Neural progenitor cell (in vitro differentiated cells): ENCODE measurements at regions not wholly inside any gene's neighbourhood (a gene's known extent, or its start where the extent isn't known, plus 50 kb on each side); places are given as distances from the start of the nearest gene placed in this dataset.

ENCODE experiments used
- DNase-seq: peaks from one replicate; pipeline ENCODE4 v3.0.0-alpha.2; 2016; ENCODE audit warnings: low spot score
- H2AFZ ChIP-seq: fragments of 200-600 bp; sonication (generic); replicated peaks from 2 replicates; pipeline ENCODE4 v1.6.1; 2016; ENCODE audit warnings: antibody characterized with exemption
- H3F3A ChIP-seq: fragments of 200-600 bp; sonication (generic); 2 replicates; pipeline ENCODE4 v1.6.1; 2016; ENCODE audit warnings: antibody characterized with exemption, low read depth
- H3K27ac ChIP-seq: fragments of 200-600 bp; sonication (generic); 2 replicates; pipeline ENCODE4 v1.5.1; 2016; ENCODE audit warnings: mild to moderate bottlenecking
- H3K27me3 ChIP-seq: fragments of 200-600 bp; sonication (generic); 2 replicates; pipeline ENCODE4 v1.6.1; 2016; ENCODE audit warnings: mild to moderate bottlenecking, moderate library complexity
- H3K36me3 ChIP-seq: fragments of 200-600 bp; sonication (generic); 2 replicates; pipeline ENCODE4 v1.5.1; 2016
- H3K4me1 ChIP-seq: fragments of 200-600 bp; sonication (generic); 2 replicates; pipeline ENCODE4 v1.6.1; 2016; ENCODE audit warnings: mixed run types
- H3K4me2 ChIP-seq: fragments of 200-600 bp; sonication (generic); 2 replicates; pipeline ENCODE4 v1.6.1; 2016
- H3K4me3 ChIP-seq: fragments of 200-600 bp; sonication (generic); 2 replicates; pipeline ENCODE4 v1.5.1; 2016
- H3K79me2 ChIP-seq: fragments of 200-600 bp; sonication (generic); 2 replicates; pipeline ENCODE4 v1.6.1; 2016; ENCODE audit warnings: low read depth
- H3K9ac ChIP-seq: fragments of 200-600 bp; sonication (generic); 2 replicates; pipeline ENCODE4 v1.6.1; 2016
- H3K9me3 ChIP-seq: fragments of 200-600 bp; sonication (generic); 2 replicates; pipeline ENCODE4 v1.5.1; 2016; ENCODE audit warnings: low read depth
- H4K20me1 ChIP-seq: fragments of 200-600 bp; sonication (generic); 2 replicates; pipeline ENCODE4 v1.6.1; 2016; ENCODE audit warnings: low read depth
- H3K27ac Mint-ChIP-seq: 3 replicates; pipeline ENCODE4 v1.8.0; 2021; ENCODE audit warnings: mixed read lengths
- H3K27me3 Mint-ChIP-seq: 2 replicates; pipeline ENCODE4 v1.8.0; 2022; ENCODE audit warnings: low read depth, mild to moderate bottlenecking, inconsistent platforms, moderate library complexity, mixed read lengths; ENCODE audit not compliant: insufficient read depth
- H3K36me3 Mint-ChIP-seq: 3 replicates; pipeline ENCODE4 v1.8.0; 2021; ENCODE audit warnings: mixed read lengths
- H3K4me1 Mint-ChIP-seq: 3 replicates; pipeline ENCODE4 v1.8.0; 2021; ENCODE audit warnings: mixed read lengths
- H3K4me3 Mint-ChIP-seq: 3 replicates; pipeline ENCODE4 v1.8.0; 2021; ENCODE audit warnings: mild to moderate bottlenecking, moderate library complexity, mixed read lengths
- H3K9me3 Mint-ChIP-seq: 3 replicates; pipeline ENCODE4 v1.8.0; 2020; ENCODE audit warnings: mixed read lengths
- CTCF ChIP-seq: fragments of 200-600 bp; sonication (generic); IDR thresholded peaks from 2 replicates; pipeline ENCODE4 v1.5.1; 2017; ENCODE audit warnings: antibody characterized with exemption, mild to moderate bottlenecking
- EZH2 ChIP-seq: fragments of 200-600 bp; sonication (generic); IDR thresholded peaks from 2 replicates; pipeline ENCODE4 v1.6.1; 2017; ENCODE audit warnings: antibody characterized with exemption, mild to moderate bottlenecking, moderate library complexity
- EZH2phosphoT487 ChIP-seq: fragments of 200-600 bp; sonication (generic); IDR thresholded peaks from 2 replicates; pipeline ENCODE4 v1.6.1; 2017; ENCODE audit warnings: antibody characterized with exemption

GRCh38 chr15:62711691-62712454, 330.7 kb upstream of the TPM1 start:
- no peak overlapping the region for H3K27ac ChIP-seq
- no peaks in the 10 kb centered on the region for H3K9me3 ChIP-seq
- H3K36me3 ChIP-seq: no peaks in the 10 kb centered on the region
- no peaks in the 10 kb centered on the region for H4K20me1 ChIP-seq
- H3K27me3 Mint-ChIP-seq: no peaks in the 10 kb centered on the region
- H3K27ac Mint-ChIP-seq: no peak overlapping the region
- no peak for TF ChIP-seq CTCF
- TF ChIP-seq EZH2: no peak
- TF ChIP-seq EZH2phosphoT487: no peak
- H3K79me2 ChIP-seq: no peaks in the 10 kb centered on the region
- no peaks in the 10 kb centered on the region for H3K9me3 Mint-ChIP-seq
- DNase-seq: no peak
- no peaks in the 10 kb centered on the region for H3F3A ChIP-seq
- peaks cover 6% of the 10 kb centered on the region for H3K36me3 Mint-ChIP-seq
- H3K9ac ChIP-seq: no peak overlapping the region
- H3K27me3 ChIP-seq: no peaks in the 10 kb centered on the region
- H3K4me2 ChIP-seq: no peak overlapping the region
- H2AFZ ChIP-seq: no peak overlapping the region
- H3K4me1 Mint-ChIP-seq: peaks cover 7% of the 10 kb centered on the region
- no peak overlapping the region for H3K4me3 ChIP-seq
- H3K4me1 ChIP-seq: peaks cover 5% of the 10 kb centered on the region
- H3K4me3 Mint-ChIP-seq: no peak overlapping the region

GRCh38 chr15:62712455-62712839, 330.1 kb upstream of the TPM1 start:
- Histone ChIP-seq H3K27me3 (no peaks in the 10 kb centered on the region), H3K9ac (no peak overlapping the region), H3K27ac (no peak overlapping the region), H3K9me3 (no peaks in the 10 kb centered on the region), H4K20me1 (no peaks in the 10 kb centered on the region), H3K4me2 (no peak overlapping the region), H3F3A (no peaks in the 10 kb centered on the region), H3K4me3 (no peak overlapping the region), H2AFZ (no peak overlapping the region), H3K4me1 (peaks cover 5% of the 10 kb centered on the region), H3K79me2 (no peaks in the 10 kb centered on the region), H3K36me3 (no peaks in the 10 kb centered on the region)
- no peak overlapping the region for H3K27ac Mint-ChIP-seq
- H3K27me3 Mint-ChIP-seq: peaks cover under 1% of the 10 kb centered on the region
- peaks cover 7% of the 10 kb centered on the region for H3K4me1 Mint-ChIP-seq
- no peak overlapping the region for H3K4me3 Mint-ChIP-seq
- TF ChIP-seq EZH2phosphoT487: no peak
- TF ChIP-seq CTCF: no peak
- no peak for TF ChIP-seq EZH2
- H3K36me3 Mint-ChIP-seq: peaks cover 7% of the 10 kb centered on the region
- DNase-seq: no peak
- H3K9me3 Mint-ChIP-seq: no peaks in the 10 kb centered on the region

- H2AFZ ChIP-seq: no peak overlapping the region
- Mint-ChIP-seq H3K27ac (no peak overlapping the region), H3K9me3 (no peaks in the 10 kb centered on the region), H3K4me3 (no peak overlapping the region), H3K36me3 (peaks cover 22% of the 10 kb centered on the region), H3K27me3 (peaks cover 3% of the 10 kb centered on the region), H3K4me1 (no peaks in the 10 kb centered on the region)
- H3K4me3 ChIP-seq: no peak overlapping the region
- H3F3A ChIP-seq: no peaks in the 10 kb centered on the region
- H3K4me2 ChIP-seq: no peak overlapping the region
- no peaks in the 10 kb centered on the region for H3K79me2 ChIP-seq
- TF ChIP-seq EZH2phosphoT487: no peak
- TF ChIP-seq CTCF: no peak
- TF ChIP-seq EZH2: no peak
- H3K27ac ChIP-seq: no peak overlapping the region
- H4K20me1 ChIP-seq: no peaks in the 10 kb centered on the region
- no peaks in the 10 kb centered on the region for H3K27me3 ChIP-seq
- H3K36me3 ChIP-seq: no peaks in the 10 kb centered on the region
- no peak for DNase-seq
- no peak overlapping the region for H3K9ac ChIP-seq
- no peaks in the 10 kb centered on the region for H3K9me3 ChIP-seq
- no peaks in the 10 kb centered on the region for H3K4me1 ChIP-seq
Measured at GRCh38 chr15:62715946-62716345, 326.6 kb upstream of the TPM1 start.
